HG03342 (cell line): ENCODE measurements at regions not wholly inside any gene's neighbourhood (a gene's known extent, or its start where the extent isn't known, plus 50 kb on each side); places are given as distances from the start of the nearest gene placed in this dataset.

Experiments used
- ATAC-seq: cut with Tn5 transposase; IDR thresholded peaks from one replicate; pipeline ENCODE4 v1.9.1; 2021; ENCODE audit warnings: mild to moderate bottlenecking, moderate library complexity; ENCODE audit not compliant: unreplicated experiment

GRCh38 chr6:14674867-14675648, 557.5 kb downstream of the CD83 start:
- no peak for ATAC-seq

- no peak for ATAC-seq
Measured at GRCh38 chr6:14676064-14676463, 558.5 kb downstream of the CD83 start.

GRCh38 chr6:14676977-14677781, 559.6 kb downstream of the CD83 start:
- no peak for ATAC-seq

- no peak for ATAC-seq
Measured at GRCh38 chr6:14681699-14682487, 564.0 kb upstream of the JARID2 start.

GRCh38 chr6:14682812-14683211, 563.1 kb upstream of the JARID2 start:
- no peak for ATAC-seq

GRCh38 chr6:14689639-14690038, 556.2 kb upstream of the JARID2 start:
- ATAC-seq = no peak

GRCh38 chr6:14690120-14691056, 555.5 kb upstream of the JARID2 start:
- no peak for ATAC-seq

GRCh38 chr6:14692208-14692607, 553.7 kb upstream of the JARID2 start:
- ATAC-seq = no peak

GRCh38 chr6:14693301-14694192, 552.3 kb upstream of the JARID2 start:
- ATAC-seq = no peak

- no peak for ATAC-seq
Measured at GRCh38 chr6:14694308-14694707, 551.6 kb upstream of the JARID2 start.

- ATAC-seq = no peak
Measured at GRCh38 chr6:14695579-14695978, 550.3 kb upstream of the JARID2 start.

GRCh38 chr6:14696367-14696766, 549.5 kb upstream of the JARID2 start:
- no peak for ATAC-seq

GRCh38 chr6:14697427-14697826, 548.4 kb upstream of the JARID2 start:
- no peak for ATAC-seq

GRCh38 chr6:14699803-14700601, 545.9 kb upstream of the JARID2 start:
- no peak for ATAC-seq

- ATAC-seq = no peak
Measured at GRCh38 chr6:14701946-14702345, 543.9 kb upstream of the JARID2 start.

- no peak for ATAC-seq
Measured at GRCh38 chr6:14702678-14703077, 543.2 kb upstream of the JARID2 start.

GRCh38 chr6:14703586-14703985, 542.3 kb upstream of the JARID2 start:
- no peak for ATAC-seq
